ENCODE measurements at regions not wholly inside any gene's neighbourhood (a gene's known extent, or its start where the extent isn't known, plus 50 kb on each side); places are given as distances from the start of the nearest gene placed in this dataset.

DNA sequence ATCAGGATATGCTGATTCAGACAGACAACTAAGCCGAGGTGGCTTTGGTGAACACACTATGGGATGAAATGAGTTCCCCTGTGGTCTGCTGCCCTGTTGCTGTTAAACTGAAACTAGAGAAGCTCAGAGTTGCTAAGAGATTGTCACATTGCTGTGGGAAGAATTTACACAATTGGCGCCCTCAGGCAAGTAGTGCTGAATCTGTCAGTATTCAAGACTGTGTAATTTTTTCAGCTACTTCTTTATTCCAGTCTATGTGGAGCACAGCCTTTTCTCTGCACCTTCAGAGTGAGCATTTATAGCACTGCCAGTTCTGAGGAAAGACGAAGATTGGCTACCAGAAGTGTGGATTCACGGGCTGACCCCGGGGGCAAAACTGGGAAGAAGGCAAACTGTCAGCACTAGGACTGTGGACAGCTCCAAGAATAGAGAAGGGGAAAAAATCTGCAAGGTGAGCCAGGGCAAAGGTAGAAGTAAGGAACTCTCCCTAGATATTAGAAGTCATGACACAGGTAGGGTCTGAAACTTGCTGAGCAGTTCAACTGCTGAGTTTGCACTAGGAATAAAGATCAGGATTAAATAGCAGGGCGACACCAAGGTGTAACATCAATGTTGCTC is 218.8 kb upstream of the TMPO start:
- Histone ChIP-seq H3K4me1 (ENCODE audit: insufficient read depth, low read length) (no peaks in the 10 kb centered on the region), H3K36me3 (ENCODE audit: insufficient read depth, low read length) (no peaks in the 10 kb centered on the region), H3K9ac (ENCODE audit: low read depth, low read length) (no peak overlapping the region), H3K9me3 (ENCODE audit: control insufficient read depth, insufficient read depth, low read length) (no peaks in the 10 kb centered on the region)

DNA sequence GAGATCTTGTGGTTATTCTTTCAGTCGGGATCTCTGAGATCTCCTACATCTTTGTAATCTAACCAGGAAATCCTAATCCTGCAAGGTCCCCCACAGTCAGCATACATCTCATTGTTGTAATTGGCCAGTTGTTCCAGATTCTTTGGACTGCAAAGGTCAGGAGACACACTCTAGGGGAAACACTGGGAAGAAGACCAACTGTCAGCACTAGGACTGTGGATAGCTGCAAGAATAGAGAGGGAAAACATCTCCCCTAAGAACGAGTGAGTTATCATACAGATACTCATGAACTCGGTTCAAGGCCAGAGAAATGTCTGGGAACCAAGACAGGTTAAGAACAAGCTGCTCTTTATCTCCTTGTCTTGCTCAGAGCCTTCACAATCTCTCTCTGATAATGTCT is 217.9 kb upstream of the TMPO start:
- no peak overlapping the region for H3K9ac ChIP-seq (ENCODE audit: low read depth, low read length)
- no peaks in the 10 kb centered on the region for H3K4me1 ChIP-seq (ENCODE audit: insufficient read depth, low read length)
- no peaks in the 10 kb centered on the region for H3K36me3 ChIP-seq (ENCODE audit: insufficient read depth, low read length)
- H3K9me3 ChIP-seq (ENCODE audit: control insufficient read depth, insufficient read depth, low read length) = no peaks in the 10 kb centered on the region

DNA sequence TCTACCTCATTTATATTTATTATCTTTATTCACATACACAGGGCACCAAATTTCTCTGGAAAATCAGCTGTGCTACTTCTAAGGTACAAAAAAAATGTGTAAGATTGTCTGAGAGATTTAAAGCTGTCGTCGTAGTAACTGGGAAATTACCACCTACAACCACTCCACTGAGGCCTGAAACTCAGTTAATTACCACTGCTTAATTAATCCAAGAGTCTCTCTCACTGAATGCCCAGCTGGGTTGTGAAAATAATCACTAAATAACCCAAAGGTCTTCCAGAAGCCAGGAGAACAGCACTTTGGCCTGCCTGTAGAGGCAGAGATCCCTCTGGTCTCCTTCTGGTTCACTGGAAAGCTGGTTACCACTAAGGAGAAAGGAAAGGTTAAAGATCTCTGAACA is 207.2 kb upstream of the TMPO start:
- H3K4me1 ChIP-seq (ENCODE audit: insufficient read depth, low read length) = no peaks in the 10 kb centered on the region
- H3K9ac ChIP-seq (ENCODE audit: low read depth, low read length) = no peak overlapping the region
- H3K36me3 ChIP-seq (ENCODE audit: insufficient read depth, low read length) = no peaks in the 10 kb centered on the region
- H3K9me3 ChIP-seq (ENCODE audit: control insufficient read depth, insufficient read depth, low read length) = no peaks in the 10 kb centered on the region

- Histone ChIP-seq H3K9ac (ENCODE audit: low read depth, low read length) (no peak overlapping the region), H3K9me3 (ENCODE audit: control insufficient read depth, insufficient read depth, low read length) (no peaks in the 10 kb centered on the region), H3K36me3 (ENCODE audit: insufficient read depth, low read length) (no peaks in the 10 kb centered on the region), H3K4me1 (ENCODE audit: insufficient read depth, low read length) (no peaks in the 10 kb centered on the region)
Measured at GRCh38 chr12:98317939-98318899, 197.2 kb upstream of the TMPO start.

- Histone ChIP-seq H3K9me3 (ENCODE audit: control insufficient read depth, insufficient read depth, low read length) (no peaks in the 10 kb centered on the region), H3K9ac (ENCODE audit: low read depth, low read length) (no peak overlapping the region), H3K36me3 (ENCODE audit: insufficient read depth, low read length) (no peaks in the 10 kb centered on the region), H3K4me1 (ENCODE audit: insufficient read depth, low read length) (no peaks in the 10 kb centered on the region)
Measured at GRCh38 chr12:98319716-98320425, 195.5 kb upstream of the TMPO start.

DNA sequence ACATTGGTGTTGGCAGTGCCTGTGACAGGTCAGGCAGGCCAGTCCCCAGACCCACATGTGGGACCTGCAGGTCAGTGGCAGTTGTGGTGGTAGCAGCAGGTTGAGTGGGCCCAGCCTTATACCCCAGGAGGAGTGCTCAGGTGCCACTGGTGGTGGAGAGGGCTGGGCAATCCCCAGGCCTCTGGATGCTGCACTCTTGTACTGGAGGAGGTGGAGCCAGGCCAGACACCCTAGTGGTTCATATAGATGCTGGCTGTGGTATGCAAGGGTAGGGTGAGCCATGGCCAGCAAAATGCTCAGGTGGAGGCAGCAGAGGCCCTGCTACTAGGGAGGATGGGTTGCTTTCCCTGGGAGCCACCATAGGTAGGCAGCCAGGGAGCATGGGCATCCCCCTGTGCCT is 190.4 kb upstream of the TMPO start:
- Histone ChIP-seq H3K4me1 (ENCODE audit: insufficient read depth, low read length) (no peaks in the 10 kb centered on the region), H3K9ac (ENCODE audit: low read depth, low read length) (no peak overlapping the region), H3K9me3 (ENCODE audit: control insufficient read depth, insufficient read depth, low read length) (no peaks in the 10 kb centered on the region), H3K36me3 (ENCODE audit: insufficient read depth, low read length) (no peaks in the 10 kb centered on the region)

GRCh38 chr12:98328467-98328866 is 186.9 kb upstream of the TMPO start:
- Histone ChIP-seq H3K4me1 (ENCODE audit: insufficient read depth, low read length) (no peaks in the 10 kb centered on the region), H3K36me3 (ENCODE audit: insufficient read depth, low read length) (no peaks in the 10 kb centered on the region), H3K9me3 (ENCODE audit: control insufficient read depth, insufficient read depth, low read length) (no peaks in the 10 kb centered on the region), H3K9ac (ENCODE audit: low read depth, low read length) (no peak overlapping the region)

GRCh38 chr12:98329589-98329988 is 185.8 kb upstream of the TMPO start:
- no peaks in the 10 kb centered on the region for H3K4me1 ChIP-seq (ENCODE audit: insufficient read depth, low read length)
- H3K36me3 ChIP-seq (ENCODE audit: insufficient read depth, low read length) = no peaks in the 10 kb centered on the region
- no peak overlapping the region for H3K9ac ChIP-seq (ENCODE audit: low read depth, low read length)
- H3K9me3 ChIP-seq (ENCODE audit: control insufficient read depth, insufficient read depth, low read length) = no peaks in the 10 kb centered on the region

DNA sequence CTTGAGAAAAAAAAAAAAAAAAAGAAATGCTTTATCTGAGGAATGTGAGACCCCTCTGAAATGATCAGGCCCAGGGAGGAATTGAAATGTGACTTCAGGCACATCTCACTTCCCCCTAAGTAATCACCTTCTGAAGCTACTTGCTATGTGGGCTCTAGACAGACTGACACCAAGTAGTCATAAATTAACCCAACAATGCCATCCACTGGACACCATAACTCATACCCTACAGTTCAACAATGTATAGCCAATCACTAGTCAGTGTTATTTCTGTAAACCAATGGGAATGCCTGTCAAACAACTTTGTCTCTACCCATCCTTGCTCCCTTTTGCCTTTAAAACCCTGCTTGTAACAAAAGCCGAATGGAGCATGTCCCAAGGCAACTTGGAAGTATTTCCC is 182.7 kb upstream of the TMPO start:
- Histone ChIP-seq H3K9ac (ENCODE audit: low read depth, low read length) (no peak overlapping the region), H3K9me3 (ENCODE audit: control insufficient read depth, insufficient read depth, low read length) (no peaks in the 10 kb centered on the region), H3K4me1 (ENCODE audit: insufficient read depth, low read length) (no peaks in the 10 kb centered on the region), H3K36me3 (ENCODE audit: insufficient read depth, low read length) (no peaks in the 10 kb centered on the region)

DNA sequence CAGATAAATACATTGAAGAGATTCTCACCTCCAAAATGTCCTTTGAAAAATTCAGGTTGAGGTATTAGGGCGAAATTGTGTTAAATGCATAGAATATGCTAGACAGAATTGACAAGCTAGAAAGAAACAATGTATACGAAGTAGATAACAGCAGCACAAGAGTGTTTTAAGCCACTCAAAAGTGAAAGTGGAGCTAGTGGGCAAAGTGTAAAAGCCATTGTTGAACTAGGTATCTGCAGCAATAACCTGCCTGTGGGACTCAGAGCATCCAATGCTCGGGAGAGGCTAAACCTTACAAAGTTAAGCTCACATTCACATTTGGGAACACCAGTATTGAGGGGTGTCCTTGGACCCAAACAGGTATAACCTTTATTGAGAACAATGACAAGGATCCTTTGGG is 180.6 kb upstream of the TMPO start:
- Histone ChIP-seq H3K9me3 (ENCODE audit: control insufficient read depth, insufficient read depth, low read length) (no peaks in the 10 kb centered on the region), H3K36me3 (ENCODE audit: insufficient read depth, low read length) (no peaks in the 10 kb centered on the region), H3K4me1 (ENCODE audit: insufficient read depth, low read length) (no peaks in the 10 kb centered on the region), H3K9ac (ENCODE audit: low read depth, low read length) (no peak overlapping the region)

- no peaks in the 10 kb centered on the region for H3K9me3 ChIP-seq (ENCODE audit: control insufficient read depth, insufficient read depth, low read length)
Measured at GRCh38 chr12:98341026-98341425, 174.4 kb upstream of the TMPO start.

GRCh38 chr12:98341732-98342131 is 173.7 kb upstream of the TMPO start:
- Histone ChIP-seq H3K36me3 (ENCODE audit: insufficient read depth, low read length) (no peaks in the 10 kb centered on the region), H3K9ac (ENCODE audit: low read depth, low read length) (no peak overlapping the region), H3K4me1 (ENCODE audit: insufficient read depth, low read length) (peaks cover 7% of the 10 kb centered on the region), H3K9me3 (ENCODE audit: control insufficient read depth, insufficient read depth, low read length) (no peaks in the 10 kb centered on the region)

More at GRCh38 chr12:98341026-98341425, 174.4 kb upstream of the TMPO start:
- Histone ChIP-seq H3K4me1 (ENCODE audit: insufficient read depth, low read length) (peaks cover 7% of the 10 kb centered on the region), H3K36me3 (ENCODE audit: insufficient read depth, low read length) (no peaks in the 10 kb centered on the region), H3K9ac (ENCODE audit: low read depth, low read length) (no peak overlapping the region)

DNA sequence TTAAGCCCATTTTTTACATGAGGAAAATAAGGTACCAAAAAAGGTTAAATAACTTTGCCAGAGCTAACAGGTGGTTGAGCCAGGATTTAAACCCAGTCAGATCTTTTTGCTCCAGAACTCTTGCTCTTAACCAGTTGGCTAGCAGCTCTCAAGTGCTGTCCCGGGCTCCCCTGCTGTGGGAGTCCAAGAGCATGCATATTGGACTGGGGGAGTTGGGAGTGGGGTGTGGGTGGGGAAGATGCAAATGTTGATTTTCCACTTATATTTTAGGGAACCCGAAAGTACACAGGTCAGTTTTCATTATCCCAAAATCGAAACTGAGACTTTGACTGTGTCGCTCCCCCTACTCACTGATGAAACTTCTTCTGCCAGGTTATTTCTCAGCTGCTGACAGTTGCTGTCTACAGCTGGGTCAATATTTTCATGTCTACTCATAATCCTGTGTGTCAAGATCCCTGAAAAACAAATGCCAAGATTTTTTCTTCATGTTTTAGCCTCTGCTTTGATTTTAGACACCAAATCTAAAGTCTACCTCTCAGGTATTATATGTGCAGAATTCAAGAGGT is 172.3 kb upstream of the TMPO start:
- H3K9ac ChIP-seq (ENCODE audit: low read depth, low read length) = no peak overlapping the region
- no peaks in the 10 kb centered on the region for H3K36me3 ChIP-seq (ENCODE audit: insufficient read depth, low read length)
- no peaks in the 10 kb centered on the region for H3K9me3 ChIP-seq (ENCODE audit: control insufficient read depth, insufficient read depth, low read length)
- peaks cover 7% of the 10 kb centered on the region for H3K4me1 ChIP-seq (ENCODE audit: insufficient read depth, low read length)
